ENCODE measurements at regions not wholly inside any gene's neighbourhood (a gene's known extent, or its start where the extent isn't known, plus 50 kb on each side); places are given as distances from the start of the nearest gene placed in this dataset.

DNA sequence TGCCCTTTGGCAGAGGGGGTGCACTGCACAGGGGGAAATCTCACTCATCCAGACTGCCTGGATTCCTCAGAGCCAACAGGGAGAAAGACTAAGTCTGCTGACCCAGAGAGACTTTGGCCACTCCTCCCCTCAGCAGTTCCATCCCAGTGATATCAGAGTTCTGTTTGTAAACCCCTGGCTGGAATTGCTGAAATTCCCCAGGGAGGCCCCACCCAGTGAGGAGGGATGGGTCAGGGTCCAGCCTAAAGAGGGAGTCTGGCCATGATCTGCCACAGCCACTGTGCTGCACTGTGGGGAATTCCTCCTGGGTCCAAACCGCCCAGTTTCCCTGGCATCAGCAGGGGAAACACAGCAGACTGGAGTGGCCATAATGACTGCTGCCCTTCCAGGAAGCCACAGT, 54.9 kb upstream of the USP15 start (continued):
- no peak for TF ChIP-seq BCL11A (IDR thresholded peaks at IDR 0.05; ENCODE audit: low read depth in 2 of 2, low read length in 2 of 2)
- no peak for TF ChIP-seq HDAC2 (IDR thresholded peaks at IDR 0.05; ENCODE audit: borderline replicate concordance in 1 of 2, low read depth in 2 of 2, low read length in 2 of 2)
- no peak for TF ChIP-seq RNF2 (IDR thresholded peaks at IDR 0.05; ENCODE audit: borderline replicate concordance, low read depth, low read length, missing control alignments, poor library complexity, severe bottlenecking)
- no peak for TF ChIP-seq RBBP5 (IDR thresholded peaks at IDR 0.05; ENCODE audit: borderline replicate concordance, low read depth, low read length)
- no peak for TF ChIP-seq EZH2 (IDR thresholded peaks at IDR 0.05; ENCODE audit: low read depth, low read length, severe bottlenecking)
